RWPE2 (cell line): ENCODE measurements at regions not wholly inside any gene's neighbourhood (a gene's known extent, or its start where the extent isn't known, plus 50 kb on each side); places are given as distances from the start of the nearest gene placed in this dataset.
"Not testable (repeated sequence)": the region's sequence is repeated elsewhere in the genome, so short reads cannot be mapped to it uniquely, and the experiment has no call there.

Experiments used
- ATAC-seq: fragments of 200-7000 bp; cut with Tn5 transposase; 3 replicates; pipeline ENCODE4 v1.9.1; 2021; ENCODE audit warnings: low read depth
- DNase-seq: peaks from one replicate; pipeline ENCODE4 v3.0.0-alpha.2; 2020; ENCODE audit warnings: low spot score
- H3K27ac ChIP-seq: fragments of 450-650 bp; 2 replicates; pipeline ENCODE4 v1.5.1; 2017; ENCODE audit warnings: mild to moderate bottlenecking; ENCODE audit not compliant: poor library complexity, severe bottlenecking
- H3K27me3 ChIP-seq: fragments of 250-450 bp; sonication (Bioruptor Pico); 2 replicates; pipeline ENCODE4 v1.5.1; 2021; ENCODE audit warnings: mild to moderate bottlenecking, moderate library complexity; ENCODE audit not compliant: insufficient read depth, poor library complexity, severe bottlenecking
- H3K36me3 ChIP-seq: fragments of 250-450 bp; sonication (Bioruptor Pico); 2 replicates; pipeline ENCODE4 v1.5.1; 2020; ENCODE audit warnings: low read depth, mild to moderate bottlenecking, moderate library complexity
- H3K4me1 ChIP-seq: fragments of 250-450 bp; sonication (Bioruptor Pico); 2 replicates; pipeline ENCODE4 v1.5.1; 2021; ENCODE audit warnings: mild to moderate bottlenecking, moderate library complexity; ENCODE audit not compliant: insufficient read depth, poor library complexity, severe bottlenecking
- H3K4me3 ChIP-seq: fragments of 250-450 bp; sonication (Bioruptor Pico); 2 replicates; pipeline ENCODE4 v1.5.1; 2021; ENCODE audit warnings: mild to moderate bottlenecking, moderate library complexity; ENCODE audit not compliant: severe bottlenecking
- H3K9me3 ChIP-seq: fragments of 250-450 bp; sonication (Bioruptor Pico); 2 replicates; pipeline ENCODE4 v1.5.1; 2021; ENCODE audit warnings: mild to moderate bottlenecking, moderate library complexity; ENCODE audit not compliant: severe bottlenecking
- CTCF ChIP-seq: fragments of 450-650 bp; IDR thresholded peaks from one replicate; pipeline ENCODE4 v1.5.1; 2017; ENCODE audit warnings: mild to moderate bottlenecking, moderate library complexity; ENCODE audit not compliant: poor library complexity, severe bottlenecking

- DNase-seq (no peak), ATAC-seq (no peak)
- H3K27me3 ChIP-seq, result no peaks in the 10 kb centered on the region
- H3K36me3 ChIP-seq, result no peaks in the 10 kb centered on the region
- no peaks in the 10 kb centered on the region for H3K9me3 ChIP-seq
- H3K4me1 ChIP-seq, result no peaks in the 10 kb centered on the region
- H3K4me3 ChIP-seq, result no peak overlapping the region
- TF ChIP-seq CTCF, result no peak
- H3K27ac ChIP-seq, result no peak overlapping the region
Measured at GRCh38 chr5:116724971-116725370, 150.3 kb upstream of the SEMA6A start.

- Histone ChIP-seq H3K27me3 (no peaks in the 10 kb centered on the region), H3K36me3 (no peaks in the 10 kb centered on the region), H3K9me3 (no peaks in the 10 kb centered on the region), H3K27ac (no peak overlapping the region), H3K4me3 (no peak overlapping the region), H3K4me1 (no peaks in the 10 kb centered on the region)
- ATAC-seq, result no peak; the same call in 2 of the 3 replicates
- no peak for DNase-seq
- no peak for TF ChIP-seq CTCF
Measured at GRCh38 chr5:116722651-116723050, 148.0 kb upstream of the SEMA6A start.

GRCh38 chr5:116719106-116719505, 144.5 kb upstream of the SEMA6A start:
- no peaks in the 10 kb centered on the region for H3K36me3 ChIP-seq
- no peaks in the 10 kb centered on the region for H3K9me3 ChIP-seq
- no peak for TF ChIP-seq CTCF
- DNase-seq (no peak), ATAC-seq (no peak)
- H3K4me1 ChIP-seq, result no peaks in the 10 kb centered on the region
- no peaks in the 10 kb centered on the region for H3K27me3 ChIP-seq
- no peak overlapping the region for H3K4me3 ChIP-seq
- no peak overlapping the region for H3K27ac ChIP-seq

GRCh38 chr5:116718317-116718716, 143.7 kb upstream of the SEMA6A start:
- Histone ChIP-seq H3K4me3 (no peak overlapping the region), H3K4me1 (no peaks in the 10 kb centered on the region), H3K27me3 (no peaks in the 10 kb centered on the region), H3K9me3 (no peaks in the 10 kb centered on the region), H3K27ac (no peak overlapping the region), H3K36me3 (no peaks in the 10 kb centered on the region)
- no peak for TF ChIP-seq CTCF
- DNase-seq (no peak), ATAC-seq (no peak)

- Histone ChIP-seq H3K36me3 (no peaks in the 10 kb centered on the region), H3K4me1 (no peaks in the 10 kb centered on the region), H3K27me3 (no peaks in the 10 kb centered on the region), H3K27ac (no peak overlapping the region), H3K9me3 (no peaks in the 10 kb centered on the region), H3K4me3 (no peak overlapping the region)
- DNase-seq, result no peak
- no peak for ATAC-seq
- no peak for TF ChIP-seq CTCF
Measured at GRCh38 chr5:116709082-116709481, 134.5 kb upstream of the SEMA6A start.

GRCh38 chr5:116705121-116705519, 130.5 kb upstream of the SEMA6A start:
- DNase-seq, H3K4me1 ChIP-seq, H3K9me3 ChIP-seq, H3K36me3 ChIP-seq, H3K27me3 ChIP-seq, H3K27ac ChIP-seq, H3K4me3 ChIP-seq, ATAC-seq: not testable (repeated sequence)
